GM12874 (cell line): ENCODE measurements at regions not wholly inside any gene's neighbourhood (a gene's known extent, or its start where the extent isn't known, plus 50 kb on each side); places are given as distances from the start of the nearest gene placed in this dataset.

Experiments
- TF ChIP-seq, protein P1 (sequence below): IDR thresholded peaks from 2 replicates; pipeline ENCODE4 v1.5.1; 2011; ENCODE audit warnings: low read depth, mild to moderate bottlenecking, control low read depth, low read length, moderate library complexity; ENCODE audit not compliant: insufficient read depth

DNA sequence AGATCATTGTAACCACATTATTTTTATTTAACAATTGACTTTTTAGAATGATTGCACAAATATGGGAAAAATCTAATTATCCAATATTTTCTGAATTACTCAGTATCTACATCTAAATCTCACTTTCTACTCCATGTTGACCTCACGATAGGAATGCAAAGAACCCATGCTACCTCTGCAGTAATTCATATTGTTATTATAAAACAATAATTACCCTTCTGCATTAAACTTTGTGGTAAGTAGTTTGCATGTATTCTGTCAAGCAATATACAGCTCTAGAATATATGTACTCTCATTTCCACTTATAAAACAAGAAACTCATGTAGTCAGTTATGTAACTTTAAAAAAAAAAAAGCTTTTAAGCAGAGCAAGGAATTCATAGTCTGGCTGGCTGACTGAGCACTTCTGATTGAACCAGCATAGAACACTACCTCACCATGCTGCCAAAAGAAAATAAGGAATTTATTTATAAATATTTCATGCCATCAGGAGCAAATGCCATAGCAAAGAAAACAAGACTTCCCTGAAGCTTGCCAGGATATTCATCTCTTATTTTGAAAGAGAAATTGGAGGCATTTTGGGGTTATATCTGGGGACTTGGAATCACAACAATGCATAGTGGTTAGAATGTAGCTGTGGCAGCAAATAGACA lies 895.7 kb downstream of the XPNPEP1 start:
- TF ChIP-seq, protein P1, sequence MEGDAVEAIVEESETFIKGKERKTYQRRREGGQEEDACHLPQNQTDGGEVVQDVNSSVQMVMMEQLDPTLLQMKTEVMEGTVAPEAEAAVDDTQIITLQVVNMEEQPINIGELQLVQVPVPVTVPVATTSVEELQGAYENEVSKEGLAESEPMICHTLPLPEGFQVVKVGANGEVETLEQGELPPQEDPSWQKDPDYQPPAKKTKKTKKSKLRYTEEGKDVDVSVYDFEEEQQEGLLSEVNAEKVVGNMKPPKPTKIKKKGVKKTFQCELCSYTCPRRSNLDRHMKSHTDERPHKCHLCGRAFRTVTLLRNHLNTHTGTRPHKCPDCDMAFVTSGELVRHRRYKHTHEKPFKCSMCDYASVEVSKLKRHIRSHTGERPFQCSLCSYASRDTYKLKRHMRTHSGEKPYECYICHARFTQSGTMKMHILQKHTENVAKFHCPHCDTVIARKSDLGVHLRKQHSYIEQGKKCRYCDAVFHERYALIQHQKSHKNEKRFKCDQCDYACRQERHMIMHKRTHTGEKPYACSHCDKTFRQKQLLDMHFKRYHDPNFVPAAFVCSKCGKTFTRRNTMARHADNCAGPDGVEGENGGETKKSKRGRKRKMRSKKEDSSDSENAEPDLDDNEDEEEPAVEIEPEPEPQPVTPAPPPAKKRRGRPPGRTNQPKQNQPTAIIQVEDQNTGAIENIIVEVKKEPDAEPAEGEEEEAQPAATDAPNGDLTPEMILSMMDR, result no peak

DNA sequence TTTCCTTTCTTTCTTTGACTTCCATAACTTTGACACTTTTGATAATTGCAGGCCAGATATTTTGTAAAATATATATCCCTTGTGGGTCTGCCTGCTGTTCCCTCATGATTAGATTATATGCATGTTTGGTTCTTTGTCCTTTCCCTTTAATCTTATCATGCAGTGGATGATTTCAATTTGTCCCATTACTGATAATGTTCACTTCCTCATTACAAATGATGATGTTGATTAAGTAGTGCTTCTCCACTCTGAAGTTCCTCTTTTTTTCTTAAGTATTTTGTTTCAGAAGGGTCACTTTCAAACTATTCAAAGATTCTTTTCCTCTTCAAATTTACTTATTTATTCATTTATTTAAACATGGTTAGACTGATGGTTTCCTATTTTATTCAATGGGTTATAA lies 898.1 kb downstream of the XPNPEP1 start:
- TF ChIP-seq, protein P1, result no peak

DNA sequence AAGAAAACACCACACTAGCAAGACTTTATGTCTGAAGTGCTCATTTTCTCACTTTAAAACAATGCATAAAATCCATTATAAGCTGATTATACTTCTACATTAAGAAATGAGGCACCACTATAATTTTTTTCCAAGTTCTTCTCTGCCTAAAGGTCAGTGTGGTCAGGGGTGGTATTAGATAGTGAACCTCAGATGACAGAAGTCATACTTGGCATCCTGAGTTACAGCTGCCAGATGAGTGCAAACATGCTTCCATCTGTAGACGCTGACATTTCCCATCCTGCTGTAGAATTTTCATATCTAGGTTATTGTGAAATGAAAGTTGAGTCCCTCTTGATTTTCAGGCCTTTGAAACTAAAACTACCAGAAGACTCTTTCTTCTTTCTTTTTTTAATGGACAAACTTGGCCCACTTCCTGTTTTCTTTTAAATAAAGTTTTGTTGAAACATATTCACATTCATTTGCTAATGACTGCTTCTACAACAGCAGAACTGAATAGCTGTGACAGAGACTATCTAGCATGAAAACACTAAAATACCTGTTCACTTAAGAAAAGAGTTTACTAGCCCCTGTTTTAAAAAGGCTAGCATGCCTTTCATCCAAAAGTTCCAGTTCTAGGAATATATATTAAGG lies 900.8 kb downstream of the XPNPEP1 start:
- TF ChIP-seq, protein P1, result no peak

DNA sequence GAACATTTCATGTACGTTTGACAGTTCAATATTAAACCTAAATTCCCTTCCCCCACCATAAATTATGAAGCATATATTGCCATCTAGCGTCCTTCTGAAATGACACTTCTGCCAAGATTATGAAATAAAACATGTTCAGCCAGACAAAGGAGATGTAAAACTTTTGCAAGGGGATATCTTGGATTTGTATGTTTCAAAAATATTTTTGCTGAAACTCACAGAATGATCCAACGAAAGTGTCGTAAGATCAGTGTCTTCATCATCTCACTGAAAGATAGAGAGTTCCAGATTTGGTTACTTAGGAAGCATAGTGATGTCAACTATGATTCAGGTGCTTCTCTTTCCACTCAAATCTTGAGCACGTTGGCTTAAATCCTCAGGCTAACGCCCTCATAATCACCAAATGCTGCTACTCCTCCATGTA lies 904.3 kb downstream of the XPNPEP1 start:
- TF ChIP-seq, protein P1, result no peak

DNA sequence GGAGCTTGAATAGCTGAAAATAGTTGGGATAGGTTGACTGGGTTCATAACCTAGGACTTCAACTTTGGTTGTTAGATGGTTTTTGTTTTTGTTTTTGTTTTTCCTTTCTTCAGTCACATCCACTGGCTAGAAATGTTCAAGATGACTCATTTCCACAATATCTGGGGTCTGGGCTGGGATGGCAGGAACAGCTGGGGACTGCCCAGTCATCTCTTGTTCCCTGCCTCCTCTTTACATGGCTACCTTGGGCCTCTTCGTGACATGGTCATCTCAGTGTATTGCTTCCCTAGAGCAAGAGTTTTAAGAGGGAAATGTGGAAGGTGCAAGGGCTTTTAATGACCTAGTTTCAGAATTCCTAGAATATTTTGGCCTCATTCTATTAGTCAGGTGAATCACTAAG lies 915.8 kb downstream of the XPNPEP1 start:
- TF ChIP-seq, protein P1, result no peak

DNA sequence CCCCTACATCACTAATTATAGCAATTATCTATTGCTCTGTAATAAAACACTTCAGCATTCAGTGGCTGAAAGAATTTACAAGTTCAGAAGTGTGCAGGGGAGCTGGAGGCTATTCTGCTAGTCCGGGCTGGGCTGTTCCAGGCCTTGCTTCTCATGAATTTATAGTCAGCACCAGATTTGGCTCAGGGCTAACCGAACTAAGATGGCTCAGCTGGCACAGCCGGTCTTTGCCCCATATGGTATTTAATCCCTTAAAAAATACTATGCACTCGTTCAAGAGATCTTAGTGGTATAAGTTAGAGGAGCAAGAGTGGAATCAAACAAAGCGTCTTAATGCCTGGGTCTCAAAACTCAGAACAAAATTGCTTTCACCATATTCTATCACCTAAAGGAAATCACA lies 932.9 kb downstream of the XPNPEP1 start:
- TF ChIP-seq, protein P1, result no peak

DNA sequence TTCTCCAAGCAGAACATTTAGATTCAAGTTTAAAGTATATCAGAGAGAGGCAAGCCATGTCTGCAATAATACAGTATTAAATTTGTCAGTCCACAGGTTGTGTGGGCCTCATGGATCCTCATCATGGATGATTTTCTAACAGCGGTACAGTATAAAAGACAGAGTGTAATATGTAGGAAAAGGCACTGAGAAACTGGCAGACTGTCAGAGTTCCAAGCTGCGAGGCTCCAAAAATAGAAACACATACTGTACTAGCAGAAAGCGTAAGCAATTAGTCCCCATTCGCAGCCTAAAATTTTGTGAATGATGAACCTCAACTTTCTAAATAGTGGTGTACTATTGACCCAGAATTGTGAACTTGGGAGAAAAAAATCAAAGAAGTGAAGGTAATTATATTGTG lies 933.3 kb downstream of the XPNPEP1 start:
- TF ChIP-seq, protein P1, result no peak
